ENCODE measurements at regions not wholly inside any gene's neighbourhood (a gene's known extent, or its start where the extent isn't known, plus 50 kb on each side); places are given as distances from the start of the nearest gene placed in this dataset.

DNA sequence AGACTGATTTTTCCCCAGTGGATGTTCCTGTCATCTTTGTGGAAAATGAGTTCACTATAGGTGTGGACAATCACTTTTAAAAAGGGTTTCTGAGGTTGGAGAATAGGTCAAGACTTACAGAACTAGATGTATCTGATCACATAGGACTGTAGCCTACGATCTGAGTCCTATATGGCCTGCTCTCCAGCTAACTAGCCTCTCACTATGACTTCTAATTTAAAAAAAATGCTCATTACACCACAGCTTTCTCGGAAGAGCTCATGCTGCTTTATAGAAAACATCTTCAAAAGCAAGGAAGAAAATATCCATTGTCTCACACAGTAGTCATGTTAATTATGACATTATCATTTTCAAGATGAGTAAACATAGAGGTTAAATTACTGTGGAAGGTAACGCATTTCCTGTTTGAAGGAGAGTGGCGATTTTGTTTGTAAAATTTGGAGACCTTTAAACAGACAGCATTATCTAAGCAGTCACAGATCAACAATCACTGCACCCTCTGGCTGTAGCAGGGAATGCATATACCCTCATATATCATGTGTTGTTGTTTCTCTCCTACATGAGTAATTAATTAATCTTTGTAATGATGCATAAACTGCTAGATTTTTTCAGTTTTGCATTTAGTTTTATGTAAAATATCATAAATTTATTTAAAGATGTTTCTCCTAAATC is 573.7 kb downstream of the GABRG2 start:
- TF ChIP-seq, protein P1, sequence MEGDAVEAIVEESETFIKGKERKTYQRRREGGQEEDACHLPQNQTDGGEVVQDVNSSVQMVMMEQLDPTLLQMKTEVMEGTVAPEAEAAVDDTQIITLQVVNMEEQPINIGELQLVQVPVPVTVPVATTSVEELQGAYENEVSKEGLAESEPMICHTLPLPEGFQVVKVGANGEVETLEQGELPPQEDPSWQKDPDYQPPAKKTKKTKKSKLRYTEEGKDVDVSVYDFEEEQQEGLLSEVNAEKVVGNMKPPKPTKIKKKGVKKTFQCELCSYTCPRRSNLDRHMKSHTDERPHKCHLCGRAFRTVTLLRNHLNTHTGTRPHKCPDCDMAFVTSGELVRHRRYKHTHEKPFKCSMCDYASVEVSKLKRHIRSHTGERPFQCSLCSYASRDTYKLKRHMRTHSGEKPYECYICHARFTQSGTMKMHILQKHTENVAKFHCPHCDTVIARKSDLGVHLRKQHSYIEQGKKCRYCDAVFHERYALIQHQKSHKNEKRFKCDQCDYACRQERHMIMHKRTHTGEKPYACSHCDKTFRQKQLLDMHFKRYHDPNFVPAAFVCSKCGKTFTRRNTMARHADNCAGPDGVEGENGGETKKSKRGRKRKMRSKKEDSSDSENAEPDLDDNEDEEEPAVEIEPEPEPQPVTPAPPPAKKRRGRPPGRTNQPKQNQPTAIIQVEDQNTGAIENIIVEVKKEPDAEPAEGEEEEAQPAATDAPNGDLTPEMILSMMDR (IDR thresholded peaks at IDR 0.05) = no peak
- TF ChIP-seq, protein P2, sequence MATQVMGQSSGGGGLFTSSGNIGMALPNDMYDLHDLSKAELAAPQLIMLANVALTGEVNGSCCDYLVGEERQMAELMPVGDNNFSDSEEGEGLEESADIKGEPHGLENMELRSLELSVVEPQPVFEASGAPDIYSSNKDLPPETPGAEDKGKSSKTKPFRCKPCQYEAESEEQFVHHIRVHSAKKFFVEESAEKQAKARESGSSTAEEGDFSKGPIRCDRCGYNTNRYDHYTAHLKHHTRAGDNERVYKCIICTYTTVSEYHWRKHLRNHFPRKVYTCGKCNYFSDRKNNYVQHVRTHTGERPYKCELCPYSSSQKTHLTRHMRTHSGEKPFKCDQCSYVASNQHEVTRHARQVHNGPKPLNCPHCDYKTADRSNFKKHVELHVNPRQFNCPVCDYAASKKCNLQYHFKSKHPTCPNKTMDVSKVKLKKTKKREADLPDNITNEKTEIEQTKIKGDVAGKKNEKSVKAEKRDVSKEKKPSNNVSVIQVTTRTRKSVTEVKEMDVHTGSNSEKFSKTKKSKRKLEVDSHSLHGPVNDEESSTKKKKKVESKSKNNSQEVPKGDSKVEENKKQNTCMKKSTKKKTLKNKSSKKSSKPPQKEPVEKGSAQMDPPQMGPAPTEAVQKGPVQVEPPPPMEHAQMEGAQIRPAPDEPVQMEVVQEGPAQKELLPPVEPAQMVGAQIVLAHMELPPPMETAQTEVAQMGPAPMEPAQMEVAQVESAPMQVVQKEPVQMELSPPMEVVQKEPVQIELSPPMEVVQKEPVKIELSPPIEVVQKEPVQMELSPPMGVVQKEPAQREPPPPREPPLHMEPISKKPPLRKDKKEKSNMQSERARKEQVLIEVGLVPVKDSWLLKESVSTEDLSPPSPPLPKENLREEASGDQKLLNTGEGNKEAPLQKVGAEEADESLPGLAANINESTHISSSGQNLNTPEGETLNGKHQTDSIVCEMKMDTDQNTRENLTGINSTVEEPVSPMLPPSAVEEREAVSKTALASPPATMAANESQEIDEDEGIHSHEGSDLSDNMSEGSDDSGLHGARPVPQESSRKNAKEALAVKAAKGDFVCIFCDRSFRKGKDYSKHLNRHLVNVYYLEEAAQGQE (IDR thresholded peaks at IDR 0.05; ENCODE audit: insufficient read depth in 1 of 2, low read depth in 2 of 2, low read length in 1 of 2) = no peak

All from Panc1 (cell line).